Stimulated activated CD8-positive, alpha-beta memory T cell treated with anti-CD3 and anti-CD28 coated beads, Interleukin-12 subunit alpha, Interleukin-12 subunit beta, amount 100 ng/mL, for 4 hours (primary cell): ENCODE measurements at regions not wholly inside any gene's neighbourhood (a gene's known extent, or its start where the extent isn't known, plus 50 kb on each side); places are given as distances from the start of the nearest gene placed in this dataset.

Experiments used
- DNase-seq: peaks from one replicate; pipeline ENCODE4 v3.0.0-alpha.2; 2020; ENCODE audit warnings: low read depth

GRCh38 chr6:108751851-108752732 lies 96.1 kb upstream of the ARMC2 start:
- no peak for DNase-seq

- DNase-seq = no peak
Observed at GRCh38 chr6:108752733-108753590, 95.3 kb upstream of the ARMC2 start.

- no peak for DNase-seq
Observed at GRCh38 chr6:108755257-108756240, 92.7 kb upstream of the ARMC2 start.

- DNase-seq = no peak
Observed at GRCh38 chr6:108757357-108757756, 90.9 kb upstream of the ARMC2 start.

GRCh38 chr6:108758884-108759283 lies 89.3 kb upstream of the ARMC2 start:
- no peak for DNase-seq

- no peak for DNase-seq
Observed at GRCh38 chr6:108760126-108761050, 87.8 kb upstream of the ARMC2 start.

- DNase-seq = no peak
Observed at GRCh38 chr6:108762394-108762793, 85.8 kb upstream of the ARMC2 start.

- no peak for DNase-seq
Observed at GRCh38 chr6:108763931-108764579, 84.2 kb upstream of the ARMC2 start.

- no peak for DNase-seq
Observed at GRCh38 chr6:108764580-108764950, 83.7 kb upstream of the ARMC2 start.

GRCh38 chr6:108765495-108765894 lies 82.7 kb upstream of the ARMC2 start:
- DNase-seq = no peak

- no peak for DNase-seq
Observed at GRCh38 chr6:108766419-108766818, 81.8 kb upstream of the ARMC2 start.

- DNase-seq = no peak
Observed at GRCh38 chr6:108766886-108767285, 81.3 kb upstream of the ARMC2 start.

- no peak for DNase-seq
Observed at GRCh38 chr6:108767418-108768165, 80.6 kb upstream of the ARMC2 start.

GRCh38 chr6:108768166-108768555 lies 80.1 kb upstream of the ARMC2 start:
- DNase-seq = no peak

GRCh38 chr6:108768792-108769524 lies 79.3 kb upstream of the ARMC2 start:
- no peak for DNase-seq

GRCh38 chr6:108771421-108771820 lies 76.8 kb upstream of the ARMC2 start:
- DNase-seq = no peak

GRCh38 chr6:108774555-108774954 lies 73.7 kb upstream of the ARMC2 start:
- no peak for DNase-seq

- DNase-seq = no peak
Observed at GRCh38 chr6:108777536-108777935, 70.7 kb upstream of the ARMC2 start.
